Activated CD4-positive, alpha-beta T cell treated with anti-CD3 and anti-CD28 coated beads for 4 hours (primary cell): ENCODE measurements at regions not wholly inside any gene's neighbourhood (a gene's known extent, or its start where the extent isn't known, plus 50 kb on each side); places are given as distances from the start of the nearest gene placed in this dataset.
"Not testable (repeated sequence)": the region's sequence is repeated elsewhere in the genome, so short reads cannot be mapped to it uniquely, and the experiment has no call there.

Experiments used
- DNase-seq, 2 donors: peaks; one replicate each; pipeline ENCODE4 v3.0.0-alpha.2; 2020

GRCh38 chr9:31824860-31825259, 559.6 kb upstream of the ACO1 start:
- no peak for DNase-seq

- no peak for DNase-seq
Measured at GRCh38 chr9:31837211-31837610, 547.2 kb upstream of the ACO1 start.

- no peak for DNase-seq
Measured at GRCh38 chr9:31839273-31839672, 545.2 kb upstream of the ACO1 start.

GRCh38 chr9:31840702-31841101, 543.7 kb upstream of the ACO1 start:
- DNase-seq = no peak

- DNase-seq = no peak
Measured at GRCh38 chr9:31847963-31848362, 536.5 kb upstream of the ACO1 start.

- no peak for DNase-seq
Measured at GRCh38 chr9:31848505-31849285, 535.7 kb upstream of the ACO1 start.

- no peak for DNase-seq
Measured at GRCh38 chr9:31854187-31854586, 530.3 kb upstream of the ACO1 start.

- no peak for DNase-seq
Measured at GRCh38 chr9:31868830-31869229, 515.6 kb upstream of the ACO1 start.

GRCh38 chr9:31870276-31870675, 514.2 kb upstream of the ACO1 start:
- no peak for DNase-seq

- DNase-seq = no peak
Measured at GRCh38 chr9:31873722-31874121, 510.7 kb upstream of the ACO1 start.

GRCh38 chr9:31894008-31894407, 490.4 kb upstream of the ACO1 start:
- no peak for DNase-seq

- DNase-seq = no peak
Measured at GRCh38 chr9:31908158-31908890, 476.1 kb upstream of the ACO1 start.

GRCh38 chr9:31908891-31909480, 475.5 kb upstream of the ACO1 start:
- no peak for DNase-seq

GRCh38 chr9:31912636-31913035, 471.8 kb upstream of the ACO1 start:
- no peak for DNase-seq

- DNase-seq = no peak
Measured at GRCh38 chr9:31916591-31917241, 467.7 kb upstream of the ACO1 start.

GRCh38 chr9:31937737-31938136, 446.7 kb upstream of the ACO1 start:
- not testable (repeated sequence) for DNase-seq

GRCh38 chr9:31950756-31951155, 433.7 kb upstream of the ACO1 start:
- no peak for DNase-seq

GRCh38 chr9:31958572-31958971, 425.9 kb upstream of the ACO1 start:
- no peak for DNase-seq

GRCh38 chr9:31969552-31969951, 414.9 kb upstream of the ACO1 start:
- DNase-seq = no peak

GRCh38 chr9:31983895-31984294, 400.5 kb upstream of the ACO1 start:
- no peak for DNase-seq

- DNase-seq = no peak
Measured at GRCh38 chr9:31996331-31996730, 388.1 kb upstream of the ACO1 start.

- DNase-seq = no peak
Measured at GRCh38 chr9:32004431-32005076, 379.9 kb upstream of the ACO1 start.

- DNase-seq = no peak
Measured at GRCh38 chr9:32010322-32010721, 374.1 kb upstream of the ACO1 start.
